Suprapubic skin (tissue), 4 donors: ENCODE measurements at regions not wholly inside any gene's neighbourhood (a gene's known extent, or its start where the extent isn't known, plus 50 kb on each side); places are given as distances from the start of the nearest gene placed in this dataset.

Experiments
- DNase-seq, 2 donors: peaks; one replicate each; pipeline ENCODE4 v3.0.0-alpha.2; 2019; ENCODE audit warnings: low spot score in 2 of 2
- H3K27ac ChIP-seq: fragments of 200-600 bp; sonication (generic); one replicate; pipeline ENCODE4 v1.5.1; 2019
- H3K27me3 ChIP-seq: fragments of 200-600 bp; sonication (generic); one replicate; pipeline ENCODE4 v1.5.1; 2019
- H3K36me3 ChIP-seq: fragments of 200-600 bp; sonication (generic); one replicate; pipeline ENCODE4 v1.5.1; 2019
- H3K4me1 ChIP-seq: fragments of 200-600 bp; sonication (generic); one replicate; pipeline ENCODE4 v1.5.1; 2019
- H3K4me3 ChIP-seq: fragments of 200-600 bp; sonication (generic); one replicate; pipeline ENCODE4 v1.5.1; 2019; ENCODE audit warnings: mild to moderate bottlenecking
- H3K9me3 ChIP-seq: fragments of 200-600 bp; sonication (generic); one replicate; pipeline ENCODE4 v1.5.1; 2019
- CTCF ChIP-seq, 2 donors: fragments of 200-600 bp in 1 of 2; fragments of 450-650 bp in 1 of 2; sonication (generic) in 1 of 2; IDR thresholded peaks; one replicate each; pipeline ENCODE4 v1.5.1; 2016 to 2019; ENCODE audit warnings: antibody characterized with exemption in 2 of 2, mild to moderate bottlenecking in 1 of 2, moderate library complexity in 1 of 2
- EP300 ChIP-seq: sonication (generic); formaldehyde crosslinking; IDR thresholded peaks from one replicate; pipeline ENCODE4 v1.6.1; 2017; ENCODE audit warnings: antibody characterized with exemption
- POLR2A ChIP-seq, 2 donors: fragments of 450-650 bp; IDR thresholded peaks; one replicate each; pipeline ENCODE4 v1.6.1; 2017; ENCODE audit warnings: antibody characterized with exemption in 2 of 2, mild to moderate bottlenecking in 2 of 2, moderate library complexity in 2 of 2
- POLR2AphosphoS5 ChIP-seq, 3 donors: sonication (generic); formaldehyde crosslinking; IDR thresholded peaks; one replicate each; pipeline ENCODE4 v1.6.1; 2017; ENCODE audit warnings: antibody characterized with exemption in 3 of 3
- WGBS: methylation state at CpG from one replicate; pipeline ENCODE4 v1.1.5; 2018; 5-methylcytosine and 5-hydroxymethylcytosine counted together

DNA sequence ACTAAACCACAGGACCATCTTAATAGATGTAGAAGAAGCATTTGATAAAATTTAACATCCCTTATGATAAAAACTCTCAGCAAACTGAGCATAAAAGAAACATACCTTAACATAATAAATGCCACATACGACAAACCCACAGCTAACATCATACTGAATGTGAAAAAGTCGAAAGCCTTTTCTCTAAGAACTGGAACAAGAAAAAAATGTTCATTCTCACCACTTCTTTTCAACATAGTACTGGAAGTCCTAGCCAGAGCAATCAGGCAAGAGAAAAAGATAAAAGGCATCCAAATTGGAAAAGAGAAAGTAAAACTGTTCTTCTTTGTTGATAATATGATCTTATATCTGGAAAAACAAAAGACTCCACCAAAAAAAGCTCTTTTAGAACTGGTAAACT lies 134.2 kb downstream of the RPL22L1 start:
- Histone ChIP-seq H3K27ac (peak overlapping the region; percentile 38), H3K27me3 (no peaks in the 10 kb centered on the region), H3K4me1 (peaks cover 9% of the 10 kb centered on the region), H3K9me3 (no peaks in the 10 kb centered on the region), H3K36me3 (no peaks in the 10 kb centered on the region), H3K4me3 (no peak overlapping the region)
- TF ChIP-seq EP300 = no peak
- no peak for TF ChIP-seq CTCF (IDR thresholded peaks at IDR 0.05)
- TF ChIP-seq POLR2A (IDR thresholded peaks at IDR 0.05) = no peak
- TF ChIP-seq POLR2AphosphoS5 (IDR thresholded peaks at IDR 0.05) = no peak
- 83% methylated on average over 2 of the region's 2 CpGs for WGBS
- no peak for DNase-seq

- no peaks in the 10 kb centered on the region for H3K27me3 ChIP-seq
- H3K4me1 ChIP-seq = no peaks in the 10 kb centered on the region
- H3K36me3 ChIP-seq = no peaks in the 10 kb centered on the region
- TF ChIP-seq CTCF (IDR thresholded peaks at IDR 0.05) (no peak), POLR2AphosphoS5 (IDR thresholded peaks at IDR 0.05) (no peak), POLR2A (IDR thresholded peaks at IDR 0.05) (no peak), EP300 (no peak)
- 84% methylated on average over 1 of the region's 1 CpG for WGBS
- no peaks in the 10 kb centered on the region for H3K9me3 ChIP-seq
- no peak overlapping the region for H3K4me3 ChIP-seq
- no peak overlapping the region for H3K27ac ChIP-seq
- DNase-seq = no peak
Measured at GRCh38 chr3:170734735-170735065, 135.3 kb downstream of the RPL22L1 start.

- no peaks in the 10 kb centered on the region for H3K27me3 ChIP-seq
- no peaks in the 10 kb centered on the region for H3K36me3 ChIP-seq
- H3K27ac ChIP-seq = no peak overlapping the region
- H3K4me1 ChIP-seq = no peaks in the 10 kb centered on the region
- no peaks in the 10 kb centered on the region for H3K9me3 ChIP-seq
- H3K4me3 ChIP-seq = no peak overlapping the region
- TF ChIP-seq EP300 = no peak
- TF ChIP-seq POLR2A (IDR thresholded peaks at IDR 0.05) = no peak
- TF ChIP-seq POLR2AphosphoS5 (IDR thresholded peaks at IDR 0.05) = no peak
- no peak for TF ChIP-seq CTCF (IDR thresholded peaks at IDR 0.05)
- DNase-seq = no peak
- 51% methylated on average over 7 of the region's 7 CpGs for WGBS
Measured at GRCh38 chr3:170734043-170734734, 135.8 kb downstream of the RPL22L1 start.

DNA sequence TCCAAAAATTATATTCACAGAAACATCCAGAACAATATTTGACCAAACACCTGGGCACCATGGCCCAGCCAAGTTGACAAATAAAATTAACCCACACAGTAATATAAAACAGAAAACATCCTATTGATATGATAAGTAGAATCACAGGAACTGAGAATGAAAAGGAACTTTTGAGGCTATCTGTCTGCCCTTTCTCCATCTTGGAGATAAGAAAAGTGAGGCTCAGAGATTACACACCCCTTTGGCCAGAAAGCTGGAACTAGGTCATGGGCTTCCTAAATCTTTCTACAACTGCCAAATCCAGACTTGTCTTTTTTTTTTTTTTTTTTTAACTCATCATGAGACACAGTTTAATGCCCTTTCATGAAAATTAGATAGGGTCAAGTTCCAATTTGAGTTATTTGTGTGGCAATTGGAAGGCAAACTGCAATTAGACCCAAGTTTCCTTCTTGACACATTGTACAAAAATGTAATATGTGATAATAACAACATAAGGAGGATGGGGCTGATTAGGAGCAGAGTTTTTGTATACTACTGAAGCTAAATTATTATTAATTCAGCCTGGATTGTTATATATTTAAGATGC lies 137.2 kb downstream of the RPL22L1 start:
- TF ChIP-seq POLR2A (IDR thresholded peaks at IDR 0.05) (no peak), EP300 (no peak)
- DNase-seq = no peak
- H3K27ac ChIP-seq = no peak overlapping the region

GRCh38 chr3:170731281-170731680 lies 138.7 kb downstream of the RPL22L1 start:
- H3K27me3 ChIP-seq = no peaks in the 10 kb centered on the region
- no peaks in the 10 kb centered on the region for H3K36me3 ChIP-seq
- no peak overlapping the region for H3K4me3 ChIP-seq
- H3K27ac ChIP-seq = no peak overlapping the region
- peaks cover 7% of the 10 kb centered on the region for H3K4me1 ChIP-seq
- TF ChIP-seq POLR2AphosphoS5 (IDR thresholded peaks at IDR 0.05) (no peak), POLR2A (IDR thresholded peaks at IDR 0.05) (no peak), CTCF (IDR thresholded peaks at IDR 0.05) (no peak), EP300 (no peak)
- DNase-seq = no peak
- H3K9me3 ChIP-seq = no peaks in the 10 kb centered on the region

More for the DNA sequence above, 137.2 kb downstream of the RPL22L1 start:
- Histone ChIP-seq H3K4me3 (no peak overlapping the region), H3K4me1 (no peaks in the 10 kb centered on the region), H3K36me3 (no peaks in the 10 kb centered on the region), H3K9me3 (no peaks in the 10 kb centered on the region), H3K27me3 (no peaks in the 10 kb centered on the region)
